GM23248 (cell line): ENCODE measurements at regions not wholly inside any gene's neighbourhood (a gene's known extent, or its start where the extent isn't known, plus 50 kb on each side); places are given as distances from the start of the nearest gene placed in this dataset.

Experiments used
- EZH2 ChIP-seq: fragments of 200-600 bp; sonication (generic); IDR thresholded peaks from 2 replicates; pipeline ENCODE4 v1.6.1; 2018; ENCODE audit warnings: antibody characterized with exemption, mild to moderate bottlenecking; ENCODE audit not compliant: insufficient read depth, poor library complexity, severe bottlenecking
- EZH2phosphoT487 ChIP-seq: fragments of 200-600 bp; sonication (generic); IDR thresholded peaks from 2 replicates; pipeline ENCODE4 v1.6.1; 2018; ENCODE audit warnings: antibody characterized with exemption, moderate library complexity, mild to moderate bottlenecking, low read depth; ENCODE audit not compliant: insufficient read depth

DNA sequence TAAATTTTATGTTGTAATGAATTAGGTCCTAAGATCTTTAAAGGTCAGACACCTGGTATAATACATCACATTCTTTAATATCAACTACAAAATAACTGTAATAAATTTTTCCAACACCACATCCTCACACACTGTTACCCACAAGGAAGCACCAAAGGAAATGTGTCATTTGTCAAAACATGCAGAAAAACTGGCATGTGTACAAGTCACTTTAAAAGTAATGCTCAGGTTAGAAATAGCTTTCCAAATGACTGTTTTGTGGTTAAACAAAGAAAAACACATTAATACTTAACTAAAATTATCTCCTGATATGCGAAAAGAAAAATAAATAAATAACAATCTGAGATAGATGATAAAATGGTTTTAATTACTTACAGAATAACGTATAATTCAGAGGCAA, 74.7 kb downstream of the MZT1 start:
- no peak for TF ChIP-seq EZH2
- TF ChIP-seq EZH2phosphoT487: no peak
